ENCODE measurements at regions not wholly inside any gene's neighbourhood (a gene's known extent, or its start where the extent isn't known, plus 50 kb on each side); places are given as distances from the start of the nearest gene placed in this dataset.

DNA sequence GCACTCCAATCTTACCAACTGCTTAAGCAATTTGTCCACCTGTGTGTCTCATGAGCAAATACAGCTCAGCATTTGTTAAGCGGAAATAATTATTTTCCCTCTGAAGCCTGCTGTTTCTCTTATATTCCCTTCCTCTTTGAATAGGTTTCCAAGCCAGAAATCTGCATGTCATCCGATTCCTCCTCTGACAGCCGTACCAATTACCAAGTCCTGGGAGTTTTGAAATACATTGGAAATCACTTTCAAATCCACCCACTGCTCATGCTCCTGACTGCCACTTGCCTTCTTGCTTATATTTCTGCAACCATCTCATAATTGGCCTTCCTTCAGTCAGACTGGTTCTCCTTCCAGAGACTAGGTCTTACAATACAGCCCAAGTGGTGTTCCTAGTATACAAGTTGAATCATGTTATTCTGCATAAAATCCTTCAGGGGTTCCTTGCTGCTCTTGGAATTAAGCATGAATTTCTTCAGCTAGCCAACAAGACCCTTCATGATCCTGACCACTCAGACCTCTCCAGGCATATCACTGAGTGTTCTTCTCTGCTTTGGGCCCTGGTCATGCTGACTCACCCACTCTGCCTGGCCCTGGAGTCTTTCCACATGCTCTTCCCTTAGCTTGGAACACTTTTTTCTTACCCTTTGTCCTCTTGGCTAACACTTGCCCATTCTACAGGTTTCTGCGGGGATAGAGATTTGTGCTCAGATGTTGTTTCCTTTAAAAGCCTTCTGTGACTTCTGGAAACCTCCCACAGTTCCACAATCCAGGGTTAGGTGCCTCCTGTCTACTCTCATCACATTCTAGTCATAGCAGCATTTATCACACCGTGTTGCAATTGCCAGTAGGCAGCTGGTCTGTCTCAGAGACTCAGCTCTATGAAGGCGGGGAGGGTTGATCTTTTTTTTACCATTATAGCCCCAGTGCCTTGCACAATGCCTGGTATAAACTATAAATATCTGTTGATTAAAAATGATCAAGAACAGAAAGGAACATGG lies 157.6 kb downstream of the ARL6IP6 start:
- Histone ChIP-seq H3K27me3 (ENCODE audit: control insufficient read depth in 4 of 4, insufficient read depth in 4 of 4, low read length in 3 of 4) (peaks cover 0 to 1% (median 0%) of the 10 kb centered on the region in 4 donors), H3K4me3 (ENCODE audit: low read depth in 1 of 3, low read length in 3 of 3) (no peak overlapping the region), H3K36me3 (ENCODE audit: control insufficient read depth in 4 of 4, insufficient read depth in 3 of 4, low read depth in 1 of 4, low read length in 3 of 4) (no peaks in the 10 kb centered on the region), H3K4me1 (ENCODE audit: control insufficient read depth in 4 of 4, insufficient read depth in 4 of 4, low read length in 3 of 4) (no peaks in the 10 kb centered on the region), H3K9ac (ENCODE audit: low read depth in 1 of 2, low read length in 2 of 2) (no peak overlapping the region), H3K27ac (ENCODE audit: low read depth in 1 of 2, low read length in 2 of 2) (no peak overlapping the region), H3K9me3 (ENCODE audit: control insufficient read depth in 4 of 4, low read length in 3 of 4) (no peaks in the 10 kb centered on the region)
- DNase-seq (ENCODE audit: low spot score): no peak
- 75% methylated on average over 6 of the region's 6 CpGs for WGBS
- TF ChIP-seq YY1 (IDR thresholded peaks at IDR 0.05) (no peak), RXRA (IDR thresholded peaks at IDR 0.05) (no peak)

DNA sequence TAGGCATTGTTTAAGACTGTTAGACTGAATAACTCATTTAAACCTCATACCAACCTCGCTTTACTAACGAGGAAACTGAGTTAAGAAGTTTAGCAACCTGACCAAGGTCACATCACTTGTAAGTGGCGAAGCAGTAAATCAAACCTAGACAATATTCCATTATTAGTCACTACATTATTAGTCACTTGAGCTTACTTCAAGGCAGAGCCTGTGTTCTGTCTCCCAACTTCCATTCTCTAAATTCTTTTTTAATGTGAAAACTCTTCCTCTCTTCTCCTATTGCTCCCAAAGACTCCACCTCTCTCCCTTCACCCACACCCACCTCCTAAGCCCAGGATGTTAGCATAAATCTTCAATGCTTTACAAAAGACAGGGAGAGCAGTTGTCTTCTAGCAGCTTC lies 156.5 kb downstream of the ARL6IP6 start:
- no peak overlapping the region for H3K27ac ChIP-seq (ENCODE audit: low read depth in 1 of 2, low read length in 2 of 2)
- no peaks in the 10 kb centered on the region for H3K4me1 ChIP-seq (ENCODE audit: control insufficient read depth in 4 of 4, insufficient read depth in 4 of 4, low read length in 3 of 4)
- H3K9me3 ChIP-seq (ENCODE audit: control insufficient read depth in 4 of 4, low read length in 3 of 4): no peaks in the 10 kb centered on the region
- H3K36me3 ChIP-seq (ENCODE audit: control insufficient read depth in 4 of 4, insufficient read depth in 3 of 4, low read depth in 1 of 4, low read length in 3 of 4): no peaks in the 10 kb centered on the region
- no peak overlapping the region for H3K9ac ChIP-seq (ENCODE audit: low read depth in 1 of 2, low read length in 2 of 2)
- DNase-seq (ENCODE audit: low spot score): no peak
- TF ChIP-seq SP1 (IDR thresholded peaks at IDR 0.05) (no peak), RXRA (IDR thresholded peaks at IDR 0.05) (no peak), FOXA1 (IDR thresholded peaks at IDR 0.05) (no peak), JUND (IDR thresholded peaks at IDR 0.05) (no peak), YY1 (IDR thresholded peaks at IDR 0.05) (no peak), NR2F2 (IDR thresholded peaks at IDR 0.05) (no peak), HNF4G (IDR thresholded peaks at IDR 0.05) (no peak), GABPA (IDR thresholded peaks at IDR 0.05 in 1 of 2, conservative IDR thresholded peaks at IDR 0.05 in 1 of 2) (no peak), RAD21 (IDR thresholded peaks at IDR 0.05) (no peak), FOXA2 (IDR thresholded peaks at IDR 0.05) (no peak), HNF4A (conservative IDR thresholded peaks at IDR 0.05) (no peak), TAF1 (conservative IDR thresholded peaks at IDR 0.05) (no peak), EGR1 (IDR thresholded peaks at IDR 0.05; ENCODE audit: low read depth in 2 of 2) (no peak)
- TF ChIP-seq, protein P1, sequence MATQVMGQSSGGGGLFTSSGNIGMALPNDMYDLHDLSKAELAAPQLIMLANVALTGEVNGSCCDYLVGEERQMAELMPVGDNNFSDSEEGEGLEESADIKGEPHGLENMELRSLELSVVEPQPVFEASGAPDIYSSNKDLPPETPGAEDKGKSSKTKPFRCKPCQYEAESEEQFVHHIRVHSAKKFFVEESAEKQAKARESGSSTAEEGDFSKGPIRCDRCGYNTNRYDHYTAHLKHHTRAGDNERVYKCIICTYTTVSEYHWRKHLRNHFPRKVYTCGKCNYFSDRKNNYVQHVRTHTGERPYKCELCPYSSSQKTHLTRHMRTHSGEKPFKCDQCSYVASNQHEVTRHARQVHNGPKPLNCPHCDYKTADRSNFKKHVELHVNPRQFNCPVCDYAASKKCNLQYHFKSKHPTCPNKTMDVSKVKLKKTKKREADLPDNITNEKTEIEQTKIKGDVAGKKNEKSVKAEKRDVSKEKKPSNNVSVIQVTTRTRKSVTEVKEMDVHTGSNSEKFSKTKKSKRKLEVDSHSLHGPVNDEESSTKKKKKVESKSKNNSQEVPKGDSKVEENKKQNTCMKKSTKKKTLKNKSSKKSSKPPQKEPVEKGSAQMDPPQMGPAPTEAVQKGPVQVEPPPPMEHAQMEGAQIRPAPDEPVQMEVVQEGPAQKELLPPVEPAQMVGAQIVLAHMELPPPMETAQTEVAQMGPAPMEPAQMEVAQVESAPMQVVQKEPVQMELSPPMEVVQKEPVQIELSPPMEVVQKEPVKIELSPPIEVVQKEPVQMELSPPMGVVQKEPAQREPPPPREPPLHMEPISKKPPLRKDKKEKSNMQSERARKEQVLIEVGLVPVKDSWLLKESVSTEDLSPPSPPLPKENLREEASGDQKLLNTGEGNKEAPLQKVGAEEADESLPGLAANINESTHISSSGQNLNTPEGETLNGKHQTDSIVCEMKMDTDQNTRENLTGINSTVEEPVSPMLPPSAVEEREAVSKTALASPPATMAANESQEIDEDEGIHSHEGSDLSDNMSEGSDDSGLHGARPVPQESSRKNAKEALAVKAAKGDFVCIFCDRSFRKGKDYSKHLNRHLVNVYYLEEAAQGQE (IDR thresholded peaks at IDR 0.05): no peak
- TF ChIP-seq, protein P2, sequence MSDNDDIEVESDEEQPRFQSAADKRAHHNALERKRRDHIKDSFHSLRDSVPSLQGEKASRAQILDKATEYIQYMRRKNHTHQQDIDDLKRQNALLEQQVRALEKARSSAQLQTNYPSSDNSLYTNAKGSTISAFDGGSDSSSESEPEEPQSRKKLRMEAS (IDR thresholded peaks at IDR 0.05): no peak
- TF ChIP-seq, protein P3, sequence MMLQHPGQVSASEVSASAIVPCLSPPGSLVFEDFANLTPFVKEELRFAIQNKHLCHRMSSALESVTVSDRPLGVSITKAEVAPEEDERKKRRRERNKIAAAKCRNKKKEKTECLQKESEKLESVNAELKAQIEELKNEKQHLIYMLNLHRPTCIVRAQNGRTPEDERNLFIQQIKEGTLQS (IDR thresholded peaks at IDR 0.05): no peak
- TF ChIP-seq, protein P4, sequence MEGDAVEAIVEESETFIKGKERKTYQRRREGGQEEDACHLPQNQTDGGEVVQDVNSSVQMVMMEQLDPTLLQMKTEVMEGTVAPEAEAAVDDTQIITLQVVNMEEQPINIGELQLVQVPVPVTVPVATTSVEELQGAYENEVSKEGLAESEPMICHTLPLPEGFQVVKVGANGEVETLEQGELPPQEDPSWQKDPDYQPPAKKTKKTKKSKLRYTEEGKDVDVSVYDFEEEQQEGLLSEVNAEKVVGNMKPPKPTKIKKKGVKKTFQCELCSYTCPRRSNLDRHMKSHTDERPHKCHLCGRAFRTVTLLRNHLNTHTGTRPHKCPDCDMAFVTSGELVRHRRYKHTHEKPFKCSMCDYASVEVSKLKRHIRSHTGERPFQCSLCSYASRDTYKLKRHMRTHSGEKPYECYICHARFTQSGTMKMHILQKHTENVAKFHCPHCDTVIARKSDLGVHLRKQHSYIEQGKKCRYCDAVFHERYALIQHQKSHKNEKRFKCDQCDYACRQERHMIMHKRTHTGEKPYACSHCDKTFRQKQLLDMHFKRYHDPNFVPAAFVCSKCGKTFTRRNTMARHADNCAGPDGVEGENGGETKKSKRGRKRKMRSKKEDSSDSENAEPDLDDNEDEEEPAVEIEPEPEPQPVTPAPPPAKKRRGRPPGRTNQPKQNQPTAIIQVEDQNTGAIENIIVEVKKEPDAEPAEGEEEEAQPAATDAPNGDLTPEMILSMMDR (IDR thresholded peaks at IDR 0.05; ENCODE audit: low read depth, low read length, missing input control): no peak
- H3K4me3 ChIP-seq (ENCODE audit: low read depth in 1 of 3, low read length in 3 of 3): no peak overlapping the region
- WGBS: 60% methylated on average over 3 of the region's 3 CpGs
- H3K27me3 ChIP-seq (ENCODE audit: control insufficient read depth in 4 of 4, insufficient read depth in 4 of 4, low read length in 3 of 4): peaks cover 0 to 3% (median 0%) of the 10 kb centered on the region in 4 donors

Data from liver (tissue), 8 donors.